Loucy (cell line): ENCODE measurements at regions not wholly inside any gene's neighbourhood (a gene's known extent, or its start where the extent isn't known, plus 50 kb on each side); places are given as distances from the start of the nearest gene placed in this dataset.

ENCODE experiments used
- H2AFZ ChIP-seq: fragments of 200-600 bp; sonication (generic); 2 replicates; pipeline ENCODE4 v1.6.0; 2016; ENCODE audit warnings: antibody characterized with exemption, mild to moderate bottlenecking, low read length, moderate library complexity
- H3F3A ChIP-seq: fragments of 200-600 bp; 2 replicates; pipeline ENCODE4 v1.6.0; 2016; ENCODE audit warnings: antibody characterized with exemption, low read depth, mild to moderate bottlenecking
- H3K27me3 ChIP-seq: fragments of 200-600 bp; sonication (generic); 2 replicates; pipeline ENCODE4 v1.6.1; 2014; ENCODE audit warnings: low read length, mild to moderate bottlenecking; ENCODE audit not compliant: insufficient read depth, poor library complexity, severe bottlenecking
- H3K36me3 ChIP-seq: fragments of 200-600 bp; sonication (generic); 2 replicates; pipeline ENCODE4 v1.6.1; 2016; ENCODE audit warnings: low read length; ENCODE audit not compliant: insufficient read depth
- H3K4me1 ChIP-seq: fragments of 200-600 bp; sonication (generic); 2 replicates; pipeline ENCODE4 v1.5.1; 2014; ENCODE audit warnings: low read length, mild to moderate bottlenecking; ENCODE audit not compliant: insufficient read depth, poor library complexity, severe bottlenecking
- H3K4me2 ChIP-seq: fragments of 200-600 bp; sonication (generic); 2 replicates; pipeline ENCODE4 v1.6.0; 2014; ENCODE audit warnings: antibody characterized with exemption, low read length, low read depth, mild to moderate bottlenecking; ENCODE audit not compliant: poor library complexity, severe bottlenecking
- H3K4me3 ChIP-seq: fragments of 200-600 bp; sonication (generic); 2 replicates; pipeline ENCODE4 v1.5.1; 2014; ENCODE audit warnings: low read length, mild to moderate bottlenecking, mixed read lengths; ENCODE audit not compliant: poor library complexity, severe bottlenecking
- H3K79me2 ChIP-seq: fragments of 200-600 bp; sonication (generic); 2 replicates; pipeline ENCODE4 v1.6.1; 2014; ENCODE audit warnings: low read length; ENCODE audit not compliant: insufficient read depth
- H3K9ac ChIP-seq: fragments of 200-600 bp; sonication (generic); 2 replicates; pipeline ENCODE4 v1.6.0; 2014; ENCODE audit warnings: mild to moderate bottlenecking, low read depth, low read length, moderate library complexity; ENCODE audit not compliant: poor library complexity, severe bottlenecking
- H3K9me2 ChIP-seq: fragments of 200-600 bp; sonication (generic); replicated peaks from 2 replicates; pipeline ENCODE4 v1.6.1; 2016; ENCODE audit warnings: low read depth, low read length, mixed read lengths
- H3K9me3 ChIP-seq: fragments of 200-600 bp; sonication (generic); 2 replicates; pipeline ENCODE4 v1.6.1; 2014; ENCODE audit warnings: mild to moderate bottlenecking, antibody characterized with exemption, low read length, low read depth; ENCODE audit not compliant: insufficient read depth
- H4K20me1 ChIP-seq: fragments of 200-600 bp; sonication (generic); 2 replicates; pipeline ENCODE4 v1.6.0; 2014; ENCODE audit warnings: antibody characterized with exemption, low read length, mild to moderate bottlenecking; ENCODE audit not compliant: insufficient read depth, poor library complexity, severe bottlenecking
- EZH2phosphoT487 ChIP-seq: fragments of 200-600 bp; IDR thresholded peaks from 2 replicates; pipeline ENCODE4 v1.6.1; 2018; ENCODE audit warnings: antibody characterized with exemption, mild to moderate bottlenecking, moderate library complexity, borderline replicate concordance
- TF ChIP-seq, protein P1 (sequence below): fragments of 200-600 bp; sonication (generic); conservative IDR thresholded peaks from 2 replicates; pipeline ENCODE4 v1.5.1; 2014; ENCODE audit warnings: mild to moderate bottlenecking, antibody characterized with exemption, low read length

GRCh38 chr6:102494808-102495207 is 1101.3 kb downstream of the GRIK2 start:
- no peaks in the 10 kb centered on the region for H4K20me1 ChIP-seq

DNA sequence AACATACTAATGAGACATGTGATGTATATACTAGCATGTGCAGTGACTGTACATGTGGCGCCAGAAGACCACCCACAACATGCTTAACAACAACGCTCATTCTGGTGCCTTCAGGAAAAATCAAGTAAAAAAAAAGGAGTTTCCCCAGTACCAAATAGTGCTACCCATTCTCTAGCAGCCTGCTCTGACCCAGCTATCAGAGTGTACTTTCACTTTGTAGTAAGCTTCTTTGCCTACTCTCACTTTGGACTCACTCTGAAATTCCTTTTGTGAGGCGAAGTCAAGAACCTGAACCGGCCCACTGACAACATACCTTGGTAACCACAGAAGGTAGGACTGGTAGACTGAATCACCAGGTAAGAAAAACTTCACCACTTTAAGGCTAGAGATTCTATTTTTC is 1100.0 kb downstream of the GRIK2 start:
- Histone ChIP-seq H3K9ac (no peak overlapping the region), H3F3A (no peaks in the 10 kb centered on the region), H3K36me3 (no peaks in the 10 kb centered on the region), H3K27me3 (no peaks in the 10 kb centered on the region), H3K9me2 (no peaks in the 10 kb centered on the region), H2AFZ (no peak overlapping the region), H3K4me2 (no peak overlapping the region), H4K20me1 (no peaks in the 10 kb centered on the region), H3K79me2 (no peaks in the 10 kb centered on the region), H3K9me3 (no peaks in the 10 kb centered on the region), H3K4me1 (no peaks in the 10 kb centered on the region), H3K4me3 (no peak overlapping the region)
- TF ChIP-seq EZH2phosphoT487, result no peak
- TF ChIP-seq, protein P1, sequence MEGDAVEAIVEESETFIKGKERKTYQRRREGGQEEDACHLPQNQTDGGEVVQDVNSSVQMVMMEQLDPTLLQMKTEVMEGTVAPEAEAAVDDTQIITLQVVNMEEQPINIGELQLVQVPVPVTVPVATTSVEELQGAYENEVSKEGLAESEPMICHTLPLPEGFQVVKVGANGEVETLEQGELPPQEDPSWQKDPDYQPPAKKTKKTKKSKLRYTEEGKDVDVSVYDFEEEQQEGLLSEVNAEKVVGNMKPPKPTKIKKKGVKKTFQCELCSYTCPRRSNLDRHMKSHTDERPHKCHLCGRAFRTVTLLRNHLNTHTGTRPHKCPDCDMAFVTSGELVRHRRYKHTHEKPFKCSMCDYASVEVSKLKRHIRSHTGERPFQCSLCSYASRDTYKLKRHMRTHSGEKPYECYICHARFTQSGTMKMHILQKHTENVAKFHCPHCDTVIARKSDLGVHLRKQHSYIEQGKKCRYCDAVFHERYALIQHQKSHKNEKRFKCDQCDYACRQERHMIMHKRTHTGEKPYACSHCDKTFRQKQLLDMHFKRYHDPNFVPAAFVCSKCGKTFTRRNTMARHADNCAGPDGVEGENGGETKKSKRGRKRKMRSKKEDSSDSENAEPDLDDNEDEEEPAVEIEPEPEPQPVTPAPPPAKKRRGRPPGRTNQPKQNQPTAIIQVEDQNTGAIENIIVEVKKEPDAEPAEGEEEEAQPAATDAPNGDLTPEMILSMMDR, result no peak

More at GRCh38 chr6:102494808-102495207, 1101.3 kb downstream of the GRIK2 start:
- no peak overlapping the region for H3K4me3 ChIP-seq
- no peak overlapping the region for H2AFZ ChIP-seq
- H3F3A ChIP-seq, result no peaks in the 10 kb centered on the region
- no peak for TF ChIP-seq EZH2phosphoT487
- TF ChIP-seq, protein P1, result no peak
- H3K27me3 ChIP-seq, result no peaks in the 10 kb centered on the region
- no peaks in the 10 kb centered on the region for H3K9me2 ChIP-seq
- no peaks in the 10 kb centered on the region for H3K9me3 ChIP-seq
- no peaks in the 10 kb centered on the region for H3K4me1 ChIP-seq
- no peak overlapping the region for H3K4me2 ChIP-seq
- no peaks in the 10 kb centered on the region for H3K79me2 ChIP-seq
- no peak overlapping the region for H3K9ac ChIP-seq
- no peaks in the 10 kb centered on the region for H3K36me3 ChIP-seq

GRCh38 chr6:102488729-102489128 is 1095.2 kb downstream of the GRIK2 start:
- no peaks in the 10 kb centered on the region for H3K9me2 ChIP-seq
- no peaks in the 10 kb centered on the region for H3K9me3 ChIP-seq
- no peaks in the 10 kb centered on the region for H4K20me1 ChIP-seq
- no peaks in the 10 kb centered on the region for H3K36me3 ChIP-seq
- H3F3A ChIP-seq, result no peaks in the 10 kb centered on the region
- no peak overlapping the region for H3K4me2 ChIP-seq
- H3K9ac ChIP-seq, result no peak overlapping the region
- no peak overlapping the region for H2AFZ ChIP-seq
- no peaks in the 10 kb centered on the region for H3K4me1 ChIP-seq
- H3K79me2 ChIP-seq, result no peaks in the 10 kb centered on the region
- no peaks in the 10 kb centered on the region for H3K27me3 ChIP-seq
- TF ChIP-seq, protein P1, result no peak
- no peak for TF ChIP-seq EZH2phosphoT487
- no peak overlapping the region for H3K4me3 ChIP-seq
